ENCODE measurements at regions not wholly inside any gene's neighbourhood (a gene's known extent, or its start where the extent isn't known, plus 50 kb on each side); places are given as distances from the start of the nearest gene placed in this dataset.

DNA sequence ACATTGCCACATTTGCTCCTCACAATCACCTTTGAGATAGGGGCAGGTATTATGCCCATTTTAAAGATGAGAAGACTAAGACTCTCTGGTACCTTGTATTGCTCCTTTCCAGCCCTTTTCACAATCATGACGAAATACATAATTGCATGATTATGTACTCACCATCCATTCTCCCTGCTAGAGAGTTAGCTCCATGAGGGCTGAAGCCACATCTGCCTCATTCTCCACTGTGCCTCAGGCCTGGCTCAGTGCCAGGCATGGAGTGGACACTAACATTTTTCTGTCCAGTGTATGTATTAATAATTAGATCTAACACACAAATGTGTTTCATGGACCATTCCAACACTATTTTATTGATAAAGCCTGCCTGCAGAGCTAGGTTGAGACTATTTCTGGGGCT, 191.4 kb downstream of the MINAR1 start:
- POLR2A ChIA-PET, result no interaction called here
- TF ChIP-seq, protein P1, sequence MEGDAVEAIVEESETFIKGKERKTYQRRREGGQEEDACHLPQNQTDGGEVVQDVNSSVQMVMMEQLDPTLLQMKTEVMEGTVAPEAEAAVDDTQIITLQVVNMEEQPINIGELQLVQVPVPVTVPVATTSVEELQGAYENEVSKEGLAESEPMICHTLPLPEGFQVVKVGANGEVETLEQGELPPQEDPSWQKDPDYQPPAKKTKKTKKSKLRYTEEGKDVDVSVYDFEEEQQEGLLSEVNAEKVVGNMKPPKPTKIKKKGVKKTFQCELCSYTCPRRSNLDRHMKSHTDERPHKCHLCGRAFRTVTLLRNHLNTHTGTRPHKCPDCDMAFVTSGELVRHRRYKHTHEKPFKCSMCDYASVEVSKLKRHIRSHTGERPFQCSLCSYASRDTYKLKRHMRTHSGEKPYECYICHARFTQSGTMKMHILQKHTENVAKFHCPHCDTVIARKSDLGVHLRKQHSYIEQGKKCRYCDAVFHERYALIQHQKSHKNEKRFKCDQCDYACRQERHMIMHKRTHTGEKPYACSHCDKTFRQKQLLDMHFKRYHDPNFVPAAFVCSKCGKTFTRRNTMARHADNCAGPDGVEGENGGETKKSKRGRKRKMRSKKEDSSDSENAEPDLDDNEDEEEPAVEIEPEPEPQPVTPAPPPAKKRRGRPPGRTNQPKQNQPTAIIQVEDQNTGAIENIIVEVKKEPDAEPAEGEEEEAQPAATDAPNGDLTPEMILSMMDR (IDR thresholded peaks at IDR 0.05; ENCODE audit: insufficient read depth, low read depth, low read length), result no peak
- Histone ChIP-seq H3K4me3 (ENCODE audit: low read depth, low read length) (no peak overlapping the region), H3K27me3 (ENCODE audit: control insufficient read depth, insufficient read depth, low read length) (no peaks in the 10 kb centered on the region), H3K36me3 (ENCODE audit: control insufficient read depth, insufficient read depth, low read length) (no peaks in the 10 kb centered on the region)
- CTCF ChIA-PET, result interaction anchor here (0.9 to 3.8 kb wide), 5 partner anchors 10 to 230 kb away, joined by 3 to 11 read pairs (median 3); no protein-coding TSS in a partner anchor
- no peak for DNase-seq (ENCODE audit: low read depth)

DNA sequence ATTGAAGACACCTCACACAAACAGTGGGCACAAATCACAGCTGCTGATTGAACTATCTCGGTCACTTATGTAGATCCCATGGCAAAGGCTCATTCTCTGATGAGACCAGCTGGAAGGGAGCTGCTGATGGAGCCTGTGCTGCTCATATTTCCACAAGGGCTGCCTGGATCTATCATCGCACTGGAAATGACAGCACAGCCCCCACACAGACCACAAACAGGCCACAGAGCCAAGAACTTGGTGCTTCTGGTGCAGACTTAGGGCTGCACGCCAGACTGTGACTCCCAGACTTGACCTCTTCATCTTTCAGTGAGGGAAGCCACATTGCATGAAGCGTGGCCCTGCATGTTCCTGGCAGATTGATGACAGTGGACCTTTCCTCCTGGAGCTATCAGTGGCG, 197.6 kb downstream of the MINAR1 start:
- TF ChIP-seq, protein P1 (IDR thresholded peaks at IDR 0.05; ENCODE audit: insufficient read depth, low read depth, low read length), result no peak
- no peaks in the 10 kb centered on the region for H3K27me3 ChIP-seq (ENCODE audit: control insufficient read depth, insufficient read depth, low read length)
- POLR2A ChIA-PET, result no interaction called here
- H3K36me3 ChIP-seq (ENCODE audit: control insufficient read depth, insufficient read depth, low read length), result no peaks in the 10 kb centered on the region
- no peak for DNase-seq (ENCODE audit: low read depth)
- H3K4me3 ChIP-seq (ENCODE audit: low read depth, low read length), result no peak overlapping the region
- CTCF ChIA-PET, result interaction anchor here (0.5 to 2.0 kb wide), 3 partner anchors 10 to 161 kb away, joined by 3 to 8 read pairs (median 3); no protein-coding TSS in a partner anchor

DNA sequence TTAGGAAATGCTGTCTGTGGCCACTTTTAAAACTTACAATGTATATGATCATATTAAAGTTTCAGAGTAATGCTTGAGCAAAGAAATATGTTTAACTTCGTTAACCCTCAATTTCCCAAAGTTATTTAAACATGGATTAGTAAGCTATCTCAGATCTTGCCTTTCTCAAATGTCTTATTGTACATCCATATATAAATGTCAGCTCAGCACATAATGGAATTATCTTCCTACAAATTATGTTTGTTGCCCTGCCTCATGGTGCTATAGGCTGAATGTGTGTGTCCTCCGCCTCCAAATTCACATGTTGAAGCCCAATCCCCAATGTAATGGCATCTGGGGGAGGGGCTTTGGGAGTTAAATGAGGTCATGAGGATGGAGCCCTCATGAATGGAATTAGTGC, 200.3 kb downstream of the MINAR1 start:
- TF ChIP-seq, protein P1 (IDR thresholded peaks at IDR 0.05; ENCODE audit: insufficient read depth, low read depth, low read length), result no peak
- Histone ChIP-seq H3K27me3 (ENCODE audit: control insufficient read depth, insufficient read depth, low read length) (no peaks in the 10 kb centered on the region), H3K4me3 (ENCODE audit: low read depth, low read length) (no peak overlapping the region), H3K36me3 (ENCODE audit: control insufficient read depth, insufficient read depth, low read length) (no peaks in the 10 kb centered on the region)
- POLR2A ChIA-PET, result no interaction called here
- DNase-seq (ENCODE audit: low read depth), result no peak
- CTCF ChIA-PET, result interaction anchor here (1.0 kb wide), 1 partner anchor 37 kb away, joined by 3 read pairs; no protein-coding TSS in a partner anchor

DNA sequence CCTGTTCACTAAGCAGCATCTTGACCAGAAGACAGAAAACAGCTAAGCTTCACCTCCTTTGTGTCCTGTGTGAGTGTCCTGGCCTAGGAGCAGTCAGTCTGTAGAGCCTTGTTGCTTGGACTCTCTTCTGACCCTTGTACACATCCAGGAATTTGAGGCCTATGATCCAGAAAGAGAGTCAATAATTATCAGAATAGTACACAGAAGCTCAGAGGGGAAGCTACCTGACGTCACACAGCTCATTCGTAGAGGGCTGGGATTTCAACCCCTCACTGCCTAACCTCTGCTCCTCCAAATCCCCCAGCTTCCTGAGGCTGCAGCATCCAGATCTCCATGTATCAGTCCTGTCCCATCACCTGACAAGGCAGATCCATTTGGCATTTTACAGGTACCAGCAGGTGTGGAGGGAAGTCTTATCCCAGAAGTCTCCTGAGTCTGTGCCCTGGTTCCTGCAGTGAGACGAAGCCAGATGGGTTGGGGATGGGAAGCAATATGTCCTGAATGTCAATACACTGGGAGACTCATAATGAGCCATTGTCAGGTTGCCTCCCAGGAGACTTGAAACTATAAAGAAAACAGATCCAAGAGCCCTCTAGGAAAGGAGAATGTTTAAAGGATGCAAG, 203.1 kb downstream of the MINAR1 start:
- TF ChIP-seq, protein P1 (IDR thresholded peaks at IDR 0.05; ENCODE audit: insufficient read depth, low read depth, low read length), result no peak
- DNase-seq (ENCODE audit: low read depth), result no peak
- POLR2A ChIA-PET, result no interaction called here
- H3K27me3 ChIP-seq (ENCODE audit: control insufficient read depth, insufficient read depth, low read length), result no peaks in the 10 kb centered on the region
- no peak overlapping the region for H3K4me3 ChIP-seq (ENCODE audit: low read depth, low read length)
- no peaks in the 10 kb centered on the region for H3K36me3 ChIP-seq (ENCODE audit: control insufficient read depth, insufficient read depth, low read length)
- CTCF ChIA-PET, result interaction anchor here (0.6 to 2.7 kb wide), 3 partner anchors 39 to 124 kb away, joined by 3 to 6 read pairs (median 5); no protein-coding TSS in a partner anchor

DNA sequence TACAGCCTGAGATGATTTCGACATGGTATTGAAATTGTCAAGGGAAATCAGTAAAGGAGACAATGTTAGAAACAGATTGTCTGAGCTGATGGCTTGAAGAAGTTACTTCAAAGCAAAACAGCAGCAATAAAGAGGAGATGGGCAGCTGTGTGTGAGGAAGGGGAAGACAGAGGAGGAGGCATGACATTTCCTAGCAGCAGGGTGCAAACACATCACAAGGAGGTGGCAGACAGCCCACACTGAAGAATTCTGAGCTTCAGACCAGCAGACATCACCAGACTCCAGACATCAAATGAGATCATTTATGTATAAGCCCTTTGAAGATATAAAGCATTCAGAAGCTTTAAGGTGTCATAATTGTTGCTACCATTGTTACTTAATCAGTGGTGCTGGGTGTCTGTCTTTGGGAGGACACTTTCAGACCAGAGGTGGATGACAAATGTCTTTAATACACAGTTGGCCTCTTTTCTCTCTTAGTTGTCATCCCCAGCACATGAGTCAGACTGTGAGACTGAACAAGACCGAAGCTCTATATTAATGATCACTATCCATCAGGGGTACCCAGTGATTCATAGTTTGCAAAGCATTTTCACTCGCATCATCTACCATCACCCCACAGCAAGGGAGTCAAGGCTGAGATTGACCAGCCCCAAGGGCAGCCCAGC, 203.9 kb downstream of the MINAR1 start:
- H3K4me3 ChIP-seq (ENCODE audit: low read depth, low read length), result no peak overlapping the region
- H3K27me3 ChIP-seq (ENCODE audit: control insufficient read depth, insufficient read depth, low read length), result no peaks in the 10 kb centered on the region
- ChIA-PET CTCF (interaction anchor here (1.3 to 2.7 kb wide), 2 partner anchors 40 to 124 kb away, joined by 3 to 6 read pairs; no protein-coding TSS in a partner anchor), POLR2A (no interaction called here)
- no peaks in the 10 kb centered on the region for H3K36me3 ChIP-seq (ENCODE audit: control insufficient read depth, insufficient read depth, low read length)
- TF ChIP-seq, protein P1 (IDR thresholded peaks at IDR 0.05; ENCODE audit: insufficient read depth, low read depth, low read length), result no peak
- no peak for DNase-seq (ENCODE audit: low read depth)

Data from BJ (cell line).